Body of pancreas (tissue), 4 donors: ENCODE measurements at regions not wholly inside any gene's neighbourhood (a gene's known extent, or its start where the extent isn't known, plus 50 kb on each side); places are given as distances from the start of the nearest gene placed in this dataset.
A peak's percentile ranks its signal among the peaks of the same experiment; 100 is the strongest.

Experiments
- ATAC-seq: fragments of 150-250 bp; one replicate; pipeline ENCODE4 v1.9.1; 2016
- DNase-seq, 4 donors: peaks; one replicate each; pipeline ENCODE4 v3.0.0-alpha.2; 2019
- H3K27ac ChIP-seq, 4 donors: fragments of 200-600 bp; sonication (generic); 1 replicate in 3 of 4; 2 replicates in 1 of 4; pipeline versions ENCODE4 v1.5.1 to v1.6.1; 2016 to 2019; ENCODE audit warnings: mild to moderate bottlenecking in 1 of 4, mixed read lengths in 1 of 4, moderate library complexity in 1 of 4
- H3K27me3 ChIP-seq, 2 donors: fragments of 200-600 bp; sonication (generic); one replicate each; pipeline ENCODE4 v1.6.0; 2016; ENCODE audit warnings: mild to moderate bottlenecking in 1 of 2
- H3K36me3 ChIP-seq, 2 donors: fragments of 200-600 bp; sonication (generic); replicated peaks in 1 of 2; 2 replicates each; pipeline ENCODE4 v1.5.1; 2016; ENCODE audit warnings: low read depth in 2 of 2; ENCODE audit not compliant: insufficient read depth in 1 of 2
- H3K4me1 ChIP-seq: fragments of 200-600 bp; sonication (generic); one replicate; pipeline ENCODE4 v1.6.0; 2016
- H3K4me3 ChIP-seq, 2 donors: fragments of 200-600 bp; sonication (generic); 1 replicate in 1 of 2; 2 replicates in 1 of 2; pipeline ENCODE4 v1.5.1; 2016 to 2019
- H3K9me3 ChIP-seq, 3 donors: fragments of 200-600 bp; sonication (generic); 1 replicate in 2 of 3; 2 replicates in 1 of 3; pipeline ENCODE4 v1.5.1; 2016
- POLR2A ChIP-seq, 3 donors: fragments of 450-650 bp; IDR thresholded peaks; one replicate each; pipeline ENCODE4 v1.6.1; 2016; ENCODE audit warnings: antibody characterized with exemption in 3 of 3, mild to moderate bottlenecking in 2 of 3
- WGBS, 2 donors: methylation state at CpG; one replicate each; pipeline ENCODE4 v1.1.5; 2017; 5-methylcytosine and 5-hydroxymethylcytosine counted together
- intact Hi-C: fragments of 100-400 bp; cut with DNase I; formaldehyde crosslinking; loops from one replicate; pipeline ENCODE4 v1.15.1; 2023
- TF ChIP-seq, protein P1 (sequence below), 7 experiments: fragments of 450-650 bp in 4 of 7; fragments of 200-600 bp in 3 of 7; sonication (generic) in 3 of 7; IDR thresholded peaks; one replicate each; pipeline ENCODE4 v1.5.1; 2016 to 2019; ENCODE audit warnings: antibody characterized with exemption in 7 of 7

DNA sequence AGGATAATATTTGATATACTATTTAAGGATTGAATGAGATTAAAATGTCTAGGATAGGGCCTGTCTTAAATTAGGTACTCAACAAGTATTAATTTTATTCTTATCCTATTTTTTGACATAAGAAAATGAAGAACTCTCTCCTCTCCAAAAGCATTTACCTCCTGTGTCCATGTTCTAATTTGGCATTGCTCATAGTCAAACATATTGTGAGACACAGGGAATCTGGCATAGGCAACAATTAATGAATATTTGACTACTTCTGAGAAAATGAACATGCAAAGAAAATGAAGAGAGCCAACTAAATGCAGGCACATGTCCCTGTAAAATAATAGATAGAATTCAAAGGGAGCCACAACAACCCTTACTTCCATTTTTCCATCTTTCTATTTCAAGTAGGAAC, 198.5 kb upstream of the C11orf87 start:
- Histone ChIP-seq H3K4me3 (no peak overlapping the region), H3K27me3 (no peaks in the 10 kb centered on the region), H3K36me3 (no peaks in the 10 kb centered on the region), H3K9me3 (no peaks in the 10 kb centered on the region), H3K27ac (no peak overlapping the region), H3K4me1 (no peaks in the 10 kb centered on the region)
- no peak for ATAC-seq
- no peak for DNase-seq
- TF ChIP-seq, protein P1, sequence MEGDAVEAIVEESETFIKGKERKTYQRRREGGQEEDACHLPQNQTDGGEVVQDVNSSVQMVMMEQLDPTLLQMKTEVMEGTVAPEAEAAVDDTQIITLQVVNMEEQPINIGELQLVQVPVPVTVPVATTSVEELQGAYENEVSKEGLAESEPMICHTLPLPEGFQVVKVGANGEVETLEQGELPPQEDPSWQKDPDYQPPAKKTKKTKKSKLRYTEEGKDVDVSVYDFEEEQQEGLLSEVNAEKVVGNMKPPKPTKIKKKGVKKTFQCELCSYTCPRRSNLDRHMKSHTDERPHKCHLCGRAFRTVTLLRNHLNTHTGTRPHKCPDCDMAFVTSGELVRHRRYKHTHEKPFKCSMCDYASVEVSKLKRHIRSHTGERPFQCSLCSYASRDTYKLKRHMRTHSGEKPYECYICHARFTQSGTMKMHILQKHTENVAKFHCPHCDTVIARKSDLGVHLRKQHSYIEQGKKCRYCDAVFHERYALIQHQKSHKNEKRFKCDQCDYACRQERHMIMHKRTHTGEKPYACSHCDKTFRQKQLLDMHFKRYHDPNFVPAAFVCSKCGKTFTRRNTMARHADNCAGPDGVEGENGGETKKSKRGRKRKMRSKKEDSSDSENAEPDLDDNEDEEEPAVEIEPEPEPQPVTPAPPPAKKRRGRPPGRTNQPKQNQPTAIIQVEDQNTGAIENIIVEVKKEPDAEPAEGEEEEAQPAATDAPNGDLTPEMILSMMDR (IDR thresholded peaks at IDR 0.05), result no peak
- no peak for TF ChIP-seq POLR2A (IDR thresholded peaks at IDR 0.05)
- intact Hi-C loops, result no loop called here

DNA sequence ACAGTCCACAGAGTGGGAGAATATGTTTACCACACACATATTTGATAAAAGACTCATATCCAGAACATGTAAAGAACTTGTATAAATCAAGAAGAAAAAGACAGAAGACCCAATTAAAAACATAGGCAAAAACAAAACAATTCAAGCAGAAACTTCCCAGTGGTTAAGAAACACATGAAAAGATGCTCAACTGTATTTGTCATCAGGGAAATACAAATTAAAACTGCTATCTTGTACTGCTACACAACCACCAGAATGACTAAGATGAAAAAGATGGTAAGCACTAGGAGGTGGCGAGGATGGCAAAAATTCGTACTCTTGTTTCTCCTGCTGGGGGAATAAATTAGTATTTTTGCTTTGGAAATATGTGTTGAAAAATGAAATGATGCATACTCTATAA, 192.3 kb upstream of the C11orf87 start:
- intact Hi-C loops, result no loop called here
- DNase-seq, result no peak
- no peaks in the 10 kb centered on the region for H3K4me1 ChIP-seq
- no peaks in the 10 kb centered on the region for H3K36me3 ChIP-seq
- no peak for TF ChIP-seq POLR2A (IDR thresholded peaks at IDR 0.05)
- TF ChIP-seq, protein P1 (IDR thresholded peaks at IDR 0.05), result no peak
- ATAC-seq, result no peak
- 71 to 75% methylated on average over 2 of the region's 2 CpGs for WGBS, 2 donors
- H3K9me3 ChIP-seq, result no peaks in the 10 kb centered on the region
- no peak overlapping the region for H3K4me3 ChIP-seq
- no peaks in the 10 kb centered on the region for H3K27me3 ChIP-seq
- H3K27ac ChIP-seq, result no peak overlapping the region

DNA sequence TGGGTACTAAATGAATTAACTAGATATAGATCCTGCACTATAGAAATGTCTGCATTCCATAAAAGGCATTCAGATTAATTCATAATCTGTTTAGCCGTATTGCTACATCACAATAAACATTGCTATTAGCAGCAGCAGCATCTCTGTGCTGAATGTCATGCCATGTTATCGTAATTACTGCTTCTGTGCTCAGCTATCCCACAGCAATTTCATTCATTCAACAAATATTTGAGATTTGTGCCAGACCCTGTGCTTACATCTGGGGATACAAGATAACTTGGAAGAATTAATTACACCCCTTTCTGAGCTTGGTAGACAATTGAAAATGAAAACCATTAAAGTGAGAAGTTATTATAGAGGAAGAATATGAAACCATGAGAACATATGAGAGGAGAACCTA, 185.8 kb upstream of the C11orf87 start:
- Histone ChIP-seq H3K36me3 (no peaks in the 10 kb centered on the region), H3K4me3 (no peak overlapping the region), H3K4me1 (no peaks in the 10 kb centered on the region), H3K9me3 (no peaks in the 10 kb centered on the region), H3K27me3 (no peaks in the 10 kb centered on the region), H3K27ac (no peak overlapping the region)
- intact Hi-C loops, result no loop called here
- 76 to 83% methylated on average over 2 of the region's 2 CpGs for WGBS, 2 donors
- DNase-seq (no peak), ATAC-seq (no peak)
- no peak for TF ChIP-seq POLR2A (IDR thresholded peaks at IDR 0.05)
- TF ChIP-seq, protein P1 (IDR thresholded peaks at IDR 0.05), result no peak

DNA sequence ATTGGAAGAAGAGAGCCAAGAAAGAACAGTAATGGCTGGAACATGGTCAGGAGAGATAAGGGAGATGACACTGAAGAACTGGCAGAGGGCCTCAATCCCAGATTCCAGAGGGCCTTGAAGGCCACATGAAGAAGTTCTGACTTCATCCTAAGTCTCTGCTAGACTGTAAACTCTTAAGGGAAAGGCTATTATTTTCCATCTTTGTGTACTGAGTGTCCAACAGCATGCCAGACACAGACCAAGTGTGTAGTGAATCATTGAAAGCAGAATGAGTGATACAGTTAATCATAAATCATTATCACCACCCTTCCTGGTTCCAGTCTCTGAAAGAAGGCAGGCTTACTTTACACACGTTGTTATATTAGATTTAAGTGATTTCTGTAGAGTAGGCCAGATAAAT, 185.3 kb upstream of the C11orf87 start:
- DNase-seq (no peak), ATAC-seq (peak; percentile 33)
- H3K4me3 ChIP-seq, result no peak overlapping the region
- no peak for TF ChIP-seq POLR2A (IDR thresholded peaks at IDR 0.05)
- TF ChIP-seq, protein P1 (IDR thresholded peaks at IDR 0.05), result no peak
- no peaks in the 10 kb centered on the region for H3K27me3 ChIP-seq
- no peak overlapping the region for H3K27ac ChIP-seq
- H3K4me1 ChIP-seq, result no peaks in the 10 kb centered on the region
- intact Hi-C loops, result no loop called here
- no peaks in the 10 kb centered on the region for H3K36me3 ChIP-seq
- WGBS, 2 donors, result 14 to 17% methylated on average over 1 of the region's 1 CpG
- no peaks in the 10 kb centered on the region for H3K9me3 ChIP-seq

DNA sequence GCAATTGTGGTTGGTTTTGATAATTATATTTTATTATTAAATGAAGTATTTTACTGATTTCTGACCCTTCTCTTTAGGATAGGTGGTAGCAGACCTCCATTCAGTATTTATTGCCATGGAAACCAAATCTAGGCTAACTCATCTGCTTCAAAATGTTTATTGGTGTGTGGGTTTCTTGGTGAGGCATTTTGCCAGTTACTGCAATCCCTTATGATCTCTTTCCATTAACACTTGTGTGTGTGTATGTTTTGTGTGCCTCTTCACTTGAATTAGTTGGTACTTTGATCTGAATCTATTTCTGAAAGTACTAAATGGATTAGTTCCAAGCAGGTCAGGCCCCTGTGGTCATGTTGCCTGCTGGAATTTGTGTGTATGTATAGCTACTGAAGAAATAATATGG, 184.4 kb upstream of the C11orf87 start:
- Histone ChIP-seq H3K4me3 (no peak overlapping the region), H3K27ac (no peak overlapping the region), H3K9me3 (no peaks in the 10 kb centered on the region), H3K27me3 (no peaks in the 10 kb centered on the region), H3K36me3 (no peaks in the 10 kb centered on the region), H3K4me1 (no peaks in the 10 kb centered on the region)
- ATAC-seq (no peak), DNase-seq (no peak)
- intact Hi-C loops, result no loop called here
- TF ChIP-seq POLR2A (IDR thresholded peaks at IDR 0.05), result no peak
- TF ChIP-seq, protein P1 (IDR thresholded peaks at IDR 0.05), result no peak
